ENCODE measurements at regions not wholly inside any gene's neighbourhood (a gene's known extent, or its start where the extent isn't known, plus 50 kb on each side); places are given as distances from the start of the nearest gene placed in this dataset.
"Not testable (repeated sequence)": the region's sequence is repeated elsewhere in the genome, so short reads cannot be mapped to it uniquely, and the experiment has no call there.

DNA sequence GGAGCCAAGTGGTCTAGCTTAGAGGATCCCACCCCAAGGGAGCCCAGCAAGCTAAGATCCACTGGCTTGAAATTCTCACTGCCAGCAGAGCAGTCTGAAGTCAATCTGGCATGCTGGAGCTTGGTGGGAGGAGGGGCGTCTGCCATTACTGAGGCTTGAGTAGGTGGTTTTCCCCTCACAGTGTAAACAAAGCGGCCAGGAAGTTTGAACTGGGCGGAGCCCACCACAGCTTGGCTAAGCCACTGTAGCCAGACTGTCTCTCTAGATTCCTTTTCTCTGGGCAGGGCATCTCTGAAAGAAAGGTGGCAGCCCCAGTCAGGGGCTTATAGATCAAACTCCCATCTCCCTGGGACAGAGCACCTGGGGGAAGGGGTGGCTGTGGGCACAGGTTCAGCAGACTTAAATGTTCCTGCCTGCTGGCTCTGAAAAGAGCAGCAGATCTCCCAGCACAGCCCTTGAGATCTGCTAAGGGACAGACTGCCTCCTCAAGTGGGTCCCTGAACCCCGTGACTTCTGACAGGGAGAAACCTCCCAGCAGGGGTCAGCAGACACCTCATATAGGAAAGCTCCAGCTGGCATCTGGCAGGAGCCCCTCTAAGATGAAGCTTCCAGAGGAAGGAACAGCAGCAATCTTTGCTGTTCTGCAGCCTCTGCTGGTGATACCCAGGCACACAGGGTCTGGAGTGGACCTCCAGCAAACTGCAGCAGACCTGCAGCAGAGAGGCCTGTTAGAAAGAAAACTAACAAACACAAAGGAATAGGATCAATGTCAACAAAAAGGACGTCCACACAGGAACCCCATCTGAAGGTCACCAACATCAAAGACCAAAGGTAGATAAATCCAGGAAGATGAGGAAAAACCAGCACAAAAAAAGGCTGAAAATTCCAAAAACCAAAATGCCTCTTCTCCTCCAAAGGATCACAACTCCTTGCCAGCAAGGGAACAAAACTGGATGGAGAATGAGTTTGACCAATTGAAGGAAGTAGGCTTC, 215.6 kb upstream of the TET2 start:
- not testable (repeated sequence) for H3K4me3 ChIP-seq (ENCODE audit: low read length); H3K27me3 ChIP-seq (ENCODE audit: control insufficient read depth, insufficient read depth, low read length); H3K9me3 ChIP-seq (replicated peaks; ENCODE audit: control insufficient read depth, low read depth, low read length); H3K27ac ChIP-seq (ENCODE audit: low read length); H3K4me1 ChIP-seq (ENCODE audit: control insufficient read depth, insufficient read depth, low read length); H3K36me3 ChIP-seq (ENCODE audit: control insufficient read depth, insufficient read depth, low read length)
- DNase-seq = peak; percentile 16
- 65% methylated on average over 2 of the region's 5 CpGs for WGBS (ENCODE audit: insufficient coverage)

DNA sequence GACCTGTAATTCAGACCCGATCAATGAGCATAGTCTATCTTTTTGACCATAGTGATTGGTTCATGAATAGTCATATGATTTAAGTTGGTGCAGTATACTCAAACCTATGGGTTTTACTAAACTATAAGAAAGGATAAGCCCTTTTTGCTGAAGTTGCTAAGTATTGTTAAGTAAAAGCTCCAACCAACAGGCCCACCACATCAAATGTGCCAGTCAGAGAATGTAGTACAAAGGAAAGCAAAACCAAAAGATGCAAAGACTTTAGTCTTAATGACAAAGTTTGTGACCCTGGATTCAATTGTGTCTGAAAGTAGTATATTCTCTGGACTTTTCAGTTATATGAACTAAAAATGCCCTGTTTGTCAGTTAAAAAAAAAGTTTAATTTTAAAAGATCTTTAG, 208.1 kb upstream of the TET2 start:
- DNase-seq = no peak
- Histone ChIP-seq H3K27ac (ENCODE audit: low read length) (no peak overlapping the region), H3K9me3 (replicated peaks; ENCODE audit: control insufficient read depth, low read depth, low read length) (peaks cover 2% of the 10 kb centered on the region), H3K36me3 (ENCODE audit: control insufficient read depth, insufficient read depth, low read length) (no peaks in the 10 kb centered on the region), H3K4me1 (ENCODE audit: control insufficient read depth, insufficient read depth, low read length) (no peaks in the 10 kb centered on the region), H3K4me3 (ENCODE audit: low read length) (no peak overlapping the region), H3K27me3 (ENCODE audit: control insufficient read depth, insufficient read depth, low read length) (no peaks in the 10 kb centered on the region)
- WGBS (ENCODE audit: insufficient coverage) = no CpG with 5 or more reads among the region's 1 CpG

- H3K27me3 ChIP-seq (ENCODE audit: control insufficient read depth, insufficient read depth, low read length) = no peaks in the 10 kb centered on the region
- DNase-seq = no peak
- H3K9me3 ChIP-seq (replicated peaks; ENCODE audit: control insufficient read depth, low read depth, low read length) = no peaks in the 10 kb centered on the region
- no peak overlapping the region for H3K4me3 ChIP-seq (ENCODE audit: low read length)
- H3K27ac ChIP-seq (ENCODE audit: low read length) = no peak overlapping the region
- WGBS (ENCODE audit: insufficient coverage) = no CpG with 5 or more reads among the region's 2 CpGs
- no peaks in the 10 kb centered on the region for H3K4me1 ChIP-seq (ENCODE audit: control insufficient read depth, insufficient read depth, low read length)
- no peaks in the 10 kb centered on the region for H3K36me3 ChIP-seq (ENCODE audit: control insufficient read depth, insufficient read depth, low read length)
Observed at GRCh38 chr4:104940927-104941326, 205.7 kb upstream of the TET2 start.

- Histone ChIP-seq H3K9me3 (replicated peaks; ENCODE audit: control insufficient read depth, low read depth, low read length) (no peaks in the 10 kb centered on the region), H3K4me1 (ENCODE audit: control insufficient read depth, insufficient read depth, low read length) (no peaks in the 10 kb centered on the region), H3K27ac (ENCODE audit: low read length) (no peak overlapping the region), H3K27me3 (ENCODE audit: control insufficient read depth, insufficient read depth, low read length) (no peaks in the 10 kb centered on the region), H3K4me3 (ENCODE audit: low read length) (no peak overlapping the region), H3K36me3 (ENCODE audit: control insufficient read depth, insufficient read depth, low read length) (no peaks in the 10 kb centered on the region)
- DNase-seq = no peak
- no CpG with 5 or more reads among the region's 1 CpG for WGBS (ENCODE audit: insufficient coverage)
Observed at GRCh38 chr4:104941661-104942062, 205.0 kb upstream of the TET2 start.

DNA sequence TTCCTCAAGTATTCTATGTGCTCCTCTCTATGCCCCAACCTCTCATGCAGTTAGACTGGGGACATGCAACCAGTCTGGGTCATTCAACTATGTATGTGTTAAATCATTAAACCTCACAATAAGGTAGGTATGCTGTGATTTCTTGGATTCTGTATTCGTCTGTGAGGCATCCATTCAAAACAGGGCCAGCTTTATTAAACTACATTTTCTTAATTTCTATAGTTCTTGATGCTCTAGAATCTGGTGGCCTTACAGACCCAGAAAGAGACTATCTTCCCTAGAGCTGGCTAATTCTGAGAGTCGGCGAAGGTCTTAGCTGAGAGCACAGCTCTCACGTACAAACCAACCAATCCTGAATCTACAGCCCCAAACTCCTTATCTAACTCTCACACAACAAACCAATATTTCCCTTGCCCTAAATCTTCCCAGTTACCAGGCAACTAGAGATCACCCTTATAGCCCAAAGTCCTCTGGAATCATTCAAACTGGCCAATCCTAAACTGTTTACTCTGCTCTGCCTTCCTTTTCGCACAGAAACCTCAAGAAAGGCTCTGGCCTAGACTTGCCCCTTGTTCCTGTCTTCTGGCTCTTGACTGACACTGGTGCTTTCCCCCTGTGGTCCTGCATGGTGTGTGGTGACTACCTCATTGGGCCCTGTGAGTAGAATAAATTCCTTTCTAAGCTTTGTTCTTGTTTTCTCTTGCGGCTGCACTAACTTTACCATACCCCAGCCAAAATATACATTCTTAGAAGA, 203.5 kb upstream of the TET2 start:
- WGBS (ENCODE audit: insufficient coverage) = 80% methylated on average over 2 of the region's 6 CpGs
- H3K4me1 ChIP-seq (ENCODE audit: control insufficient read depth, insufficient read depth, low read length) = no peaks in the 10 kb centered on the region

GRCh38 chr4:104944596-104944995, 202.1 kb upstream of the TET2 start:
- no peaks in the 10 kb centered on the region for H3K27me3 ChIP-seq (ENCODE audit: control insufficient read depth, insufficient read depth, low read length)

More for the DNA sequence above, 203.5 kb upstream of the TET2 start:
- H3K4me3 ChIP-seq (ENCODE audit: low read length) = no peak overlapping the region
- DNase-seq = no peak
- no peaks in the 10 kb centered on the region for H3K27me3 ChIP-seq (ENCODE audit: control insufficient read depth, insufficient read depth, low read length)
- H3K27ac ChIP-seq (ENCODE audit: low read length) = no peak overlapping the region
- no peaks in the 10 kb centered on the region for H3K36me3 ChIP-seq (ENCODE audit: control insufficient read depth, insufficient read depth, low read length)
- H3K9me3 ChIP-seq (replicated peaks; ENCODE audit: control insufficient read depth, low read depth, low read length) = no peaks in the 10 kb centered on the region

DNA sequence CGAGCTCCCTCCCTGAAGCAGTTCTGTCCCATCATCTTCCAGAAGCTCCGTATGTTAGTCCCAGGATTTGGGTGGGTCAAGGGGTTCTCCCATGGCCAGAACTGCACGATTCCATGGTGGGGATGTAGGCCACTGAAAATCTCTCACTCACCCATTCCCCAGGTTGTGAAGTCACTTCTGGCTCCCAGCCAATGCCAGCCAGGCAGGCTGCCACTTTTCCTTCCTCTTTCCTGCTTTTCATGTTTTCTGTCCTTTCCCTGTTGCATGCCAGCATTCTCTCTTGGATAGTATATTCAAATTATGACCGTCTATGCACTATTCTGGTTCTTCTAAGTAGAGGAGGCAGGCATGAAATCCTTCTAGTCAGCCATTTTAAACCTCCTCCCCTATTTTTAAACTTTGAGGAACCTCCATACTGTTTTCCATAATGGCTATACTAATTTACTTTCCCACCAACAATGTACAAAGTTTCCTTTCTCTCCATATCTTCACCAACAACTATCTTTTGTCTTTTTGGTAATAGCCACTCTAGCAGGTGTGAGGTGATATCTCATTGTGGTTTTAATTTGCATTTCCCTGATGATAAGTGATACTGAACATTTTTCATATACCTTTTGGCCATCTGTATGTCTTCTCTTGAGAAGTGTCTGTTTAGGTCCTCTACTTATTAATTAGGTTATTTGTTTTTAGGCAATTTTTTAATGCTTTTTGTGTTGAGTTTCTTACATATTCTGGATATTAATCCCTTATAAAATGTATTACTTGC, 182.1 kb upstream of the TET2 start:
- H3K4me3 ChIP-seq (ENCODE audit: low read length) = no peak overlapping the region
- no peaks in the 10 kb centered on the region for H3K36me3 ChIP-seq (ENCODE audit: control insufficient read depth, insufficient read depth, low read length)
- H3K9me3 ChIP-seq (replicated peaks; ENCODE audit: control insufficient read depth, low read depth, low read length) = no peaks in the 10 kb centered on the region
- 83% methylated on average over 1 of the region's 4 CpGs for WGBS (ENCODE audit: insufficient coverage)
- H3K27ac ChIP-seq (ENCODE audit: low read length) = no peak overlapping the region
- no peaks in the 10 kb centered on the region for H3K4me1 ChIP-seq (ENCODE audit: control insufficient read depth, insufficient read depth, low read length)
- no peak for DNase-seq
- no peaks in the 10 kb centered on the region for H3K27me3 ChIP-seq (ENCODE audit: control insufficient read depth, insufficient read depth, low read length)

More at GRCh38 chr4:104944596-104944995, 202.1 kb upstream of the TET2 start:
- Histone ChIP-seq H3K4me3 (ENCODE audit: low read length) (no peak overlapping the region), H3K9me3 (replicated peaks; ENCODE audit: control insufficient read depth, low read depth, low read length) (no peaks in the 10 kb centered on the region), H3K36me3 (ENCODE audit: control insufficient read depth, insufficient read depth, low read length) (no peaks in the 10 kb centered on the region), H3K4me1 (ENCODE audit: control insufficient read depth, insufficient read depth, low read length) (no peaks in the 10 kb centered on the region), H3K27ac (ENCODE audit: low read length) (no peak overlapping the region)
- no peak for DNase-seq

- no peaks in the 10 kb centered on the region for H3K36me3 ChIP-seq (ENCODE audit: control insufficient read depth, insufficient read depth, low read length)
- peak; percentile 63 for DNase-seq
- no peak overlapping the region for H3K27ac ChIP-seq (ENCODE audit: low read length)
Observed at GRCh38 chr4:104966349-104967033, 180.2 kb upstream of the TET2 start.

GRCh38 chr4:104967034-104967401, 179.7 kb upstream of the TET2 start:
- no peaks in the 10 kb centered on the region for H3K36me3 ChIP-seq (ENCODE audit: control insufficient read depth, insufficient read depth, low read length)
- no peak overlapping the region for H3K4me3 ChIP-seq (ENCODE audit: low read length)
- no peak for DNase-seq
- no peaks in the 10 kb centered on the region for H3K27me3 ChIP-seq (ENCODE audit: control insufficient read depth, insufficient read depth, low read length)
- WGBS (ENCODE audit: insufficient coverage) = no CpG with 5 or more reads among the region's 3 CpGs
- no peaks in the 10 kb centered on the region for H3K9me3 ChIP-seq (replicated peaks; ENCODE audit: control insufficient read depth, low read depth, low read length)
- no peaks in the 10 kb centered on the region for H3K4me1 ChIP-seq (ENCODE audit: control insufficient read depth, insufficient read depth, low read length)
- H3K27ac ChIP-seq (ENCODE audit: low read length) = no peak overlapping the region

More at GRCh38 chr4:104966349-104967033, 180.2 kb upstream of the TET2 start:
- H3K4me1 ChIP-seq (ENCODE audit: control insufficient read depth, insufficient read depth, low read length) = no peaks in the 10 kb centered on the region
- H3K4me3 ChIP-seq (ENCODE audit: low read length) = no peak overlapping the region
- no peaks in the 10 kb centered on the region for H3K27me3 ChIP-seq (ENCODE audit: control insufficient read depth, insufficient read depth, low read length)
- H3K9me3 ChIP-seq (replicated peaks; ENCODE audit: control insufficient read depth, low read depth, low read length) = no peaks in the 10 kb centered on the region
- no CpG with 5 or more reads among the region's 3 CpGs for WGBS (ENCODE audit: insufficient coverage)

Measured in muscle of leg (tissue), 3 donors.